ENCODE measurements at regions not wholly inside any gene's neighbourhood (a gene's known extent, or its start where the extent isn't known, plus 50 kb on each side); places are given as distances from the start of the nearest gene placed in this dataset.

GRCh38 chr5:155200608-155201007 lies 187.1 kb downstream of the KIF4B start:
- DNase-seq (ENCODE audit: low read depth in 2 of 2), result no peak

GRCh38 chr5:155211764-155212163 lies 198.2 kb downstream of the KIF4B start:
- no peak for DNase-seq (ENCODE audit: low read depth in 2 of 2)

GRCh38 chr5:155222393-155222792 lies 208.8 kb downstream of the KIF4B start:
- no peak for DNase-seq (ENCODE audit: low read depth in 2 of 2)

GRCh38 chr5:155229135-155229534 lies 215.6 kb downstream of the KIF4B start:
- DNase-seq (ENCODE audit: low read depth in 2 of 2), result no peak

GRCh38 chr5:155239803-155240202 lies 226.2 kb downstream of the KIF4B start:
- no peak for DNase-seq (ENCODE audit: low read depth in 2 of 2)

GRCh38 chr5:155250596-155250995 lies 237.0 kb downstream of the KIF4B start:
- no peak for DNase-seq (ENCODE audit: low read depth in 2 of 2)

- no peak for DNase-seq (ENCODE audit: low read depth in 2 of 2)
Observed at GRCh38 chr5:155252025-155252424, 238.5 kb downstream of the KIF4B start.

- DNase-seq (ENCODE audit: low read depth in 2 of 2), result no peak
Observed at GRCh38 chr5:155252717-155253116, 239.2 kb downstream of the KIF4B start.

- DNase-seq (ENCODE audit: low read depth in 2 of 2), result no peak
Observed at GRCh38 chr5:155254399-155254798, 240.8 kb downstream of the KIF4B start.

GRCh38 chr5:155258161-155258560 lies 244.6 kb downstream of the KIF4B start:
- DNase-seq (ENCODE audit: low read depth in 2 of 2), result no peak

- DNase-seq (ENCODE audit: low read depth in 2 of 2), result no peak
Observed at GRCh38 chr5:155259648-155260047, 246.1 kb downstream of the KIF4B start.

- no peak for DNase-seq (ENCODE audit: low read depth in 2 of 2)
Observed at GRCh38 chr5:155260798-155261197, 247.2 kb downstream of the KIF4B start.

GRCh38 chr5:155263381-155263780 lies 249.8 kb downstream of the KIF4B start:
- DNase-seq (ENCODE audit: low read depth in 2 of 2), result no peak

GRCh38 chr5:155264809-155265208 lies 251.3 kb downstream of the KIF4B start:
- DNase-seq (ENCODE audit: low read depth in 2 of 2), result no peak

GRCh38 chr5:155268770-155269425 lies 255.3 kb downstream of the KIF4B start:
- DNase-seq (ENCODE audit: low read depth in 2 of 2), result no peak

- no peak for DNase-seq (ENCODE audit: low read depth in 2 of 2)
Observed at GRCh38 chr5:155270725-155271124, 257.2 kb downstream of the KIF4B start.

- no peak for DNase-seq (ENCODE audit: low read depth in 2 of 2)
Observed at GRCh38 chr5:155274484-155274883, 260.9 kb downstream of the KIF4B start.

- DNase-seq (ENCODE audit: low read depth in 2 of 2), result no peak
Observed at GRCh38 chr5:155275222-155275621, 261.7 kb downstream of the KIF4B start.

- DNase-seq (ENCODE audit: low read depth in 2 of 2), result no peak
Observed at GRCh38 chr5:155276231-155276630, 262.7 kb downstream of the KIF4B start.

- DNase-seq (ENCODE audit: low read depth in 2 of 2), result no peak
Observed at GRCh38 chr5:155278532-155278931, 265.0 kb downstream of the KIF4B start.

GRCh38 chr5:155282503-155283107 lies 269.1 kb downstream of the KIF4B start:
- DNase-seq (ENCODE audit: low read depth in 2 of 2), result no peak

GRCh38 chr5:155285706-155286105 lies 272.2 kb downstream of the KIF4B start:
- no peak for DNase-seq (ENCODE audit: low read depth in 2 of 2)

GRCh38 chr5:155290937-155291336 lies 277.4 kb downstream of the KIF4B start:
- DNase-seq (ENCODE audit: low read depth in 2 of 2), result no peak
